DND-41 (cell line): ENCODE measurements at regions not wholly inside any gene's neighbourhood (a gene's known extent, or its start where the extent isn't known, plus 50 kb on each side); places are given as distances from the start of the nearest gene placed in this dataset.

ENCODE experiments used
- ATAC-seq: fragments of 200-7000 bp; cut with Tn5 transposase; 3 replicates; pipeline ENCODE4 v1.9.1; 2021; ENCODE audit warnings: low read depth; ENCODE audit not compliant: insufficient read depth
- DNase-seq: peaks from one replicate; pipeline ENCODE4 v3.0.0-alpha.2; 2020
- H2AFZ ChIP-seq: 2 replicates; pipeline ENCODE4 v1.6.0; 2012; ENCODE audit warnings: low read depth, low read length
- H3K27ac ChIP-seq: 2 replicates; pipeline ENCODE4 v1.5.1; 2012; ENCODE audit warnings: low read length, inconsistent platforms
- H3K27me3 ChIP-seq: fragments of 200-600 bp; sonication (generic); 2 replicates; pipeline ENCODE4 v1.6.0; 2012; ENCODE audit warnings: low read length, mild to moderate bottlenecking, inconsistent platforms; ENCODE audit not compliant: insufficient read depth, poor library complexity
- H3K36me3 ChIP-seq: 2 replicates; pipeline ENCODE4 v1.5.1; 2012; ENCODE audit warnings: low read length, inconsistent platforms; ENCODE audit not compliant: insufficient read depth
- H3K4me1 ChIP-seq: 2 replicates; pipeline ENCODE4 v1.5.1; 2012; ENCODE audit warnings: mild to moderate bottlenecking, low read length; ENCODE audit not compliant: insufficient read depth
- H3K4me2 ChIP-seq: 2 replicates; pipeline ENCODE4 v1.6.0; 2012; ENCODE audit warnings: mild to moderate bottlenecking, moderate library complexity, low read length, inconsistent platforms; ENCODE audit not compliant: insufficient read depth
- H3K4me3 ChIP-seq, 2 experiments: fragments of 200-600 bp in 1 of 2; shearing (Covaris generic) in 1 of 2; 2 replicates each; pipeline ENCODE4 v1.5.1; 2012 to 2016; ENCODE audit warnings: inconsistent platforms in 2 of 2, low read length in 2 of 2, mild to moderate bottlenecking in 2 of 2, low read depth in 1 of 2, moderate library complexity in 1 of 2
- H3K79me2 ChIP-seq: 2 replicates; pipeline ENCODE4 v1.6.0; 2012; ENCODE audit warnings: low read length, inconsistent platforms; ENCODE audit not compliant: insufficient read depth
- H3K9ac ChIP-seq: 2 replicates; pipeline ENCODE4 v1.6.0; 2012; ENCODE audit warnings: low read depth, mild to moderate bottlenecking, inconsistent platforms, low read length, moderate library complexity
- H3K9me3 ChIP-seq: 2 replicates; pipeline ENCODE4 v1.5.1; 2012; ENCODE audit warnings: low read length, moderate library complexity, mild to moderate bottlenecking, inconsistent platforms; ENCODE audit not compliant: insufficient read depth, severe bottlenecking
- H4K20me1 ChIP-seq: 2 replicates; pipeline ENCODE4 v1.6.0; 2012; ENCODE audit warnings: low read length; ENCODE audit not compliant: insufficient read depth
- EZH2 ChIP-seq: IDR thresholded peaks from 3 replicates; pipeline ENCODE4 v1.6.1; 2012; ENCODE audit warnings: borderline replicate concordance, low read depth, mild to moderate bottlenecking, moderate library complexity, low read length, inconsistent platforms; ENCODE audit not compliant: severe bottlenecking
- TF ChIP-seq, protein P1 (sequence below): IDR thresholded peaks from 2 replicates; pipeline ENCODE4 v1.5.1; 2012; ENCODE audit warnings: borderline replicate concordance, low read length, moderate library complexity, mild to moderate bottlenecking; ENCODE audit not compliant: poor library complexity, severe bottlenecking; ENCODE audit errors: extremely low read depth

- H3K27me3 ChIP-seq = no peaks in the 10 kb centered on the region
- no peak overlapping the region for H3K4me2 ChIP-seq
These were observed 607.2 kb downstream of the EFNA5 start for GRCh38 chr5:107063511-107063910.

DNA sequence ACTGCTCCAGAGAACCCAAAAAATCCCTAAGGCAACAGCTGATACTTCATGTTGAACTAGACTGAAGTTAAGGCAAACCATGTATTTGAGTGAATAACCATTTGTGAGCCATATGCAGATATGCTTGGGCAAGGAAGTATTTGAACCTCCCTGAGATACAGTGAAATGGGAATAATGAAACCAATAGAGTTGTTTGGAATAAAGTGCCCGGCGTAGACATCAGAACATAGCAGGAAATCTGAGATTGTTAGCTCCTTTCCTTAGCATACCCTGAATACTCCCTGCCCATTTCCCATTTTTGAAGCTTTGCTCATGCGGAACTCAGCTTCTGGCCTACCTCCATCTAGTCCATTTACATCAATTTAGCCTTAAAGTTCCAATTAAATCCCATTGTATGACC lies 611.9 kb downstream of the EFNA5 start:
- ATAC-seq (no peak), DNase-seq (no peak)
- Histone ChIP-seq H3K27ac (no peak overlapping the region), H2AFZ (no peak overlapping the region), H3K36me3 (no peaks in the 10 kb centered on the region), H3K9ac (no peak overlapping the region), H4K20me1 (no peaks in the 10 kb centered on the region), H3K4me3 (no peak overlapping the region), H3K4me2 (no peak overlapping the region), H3K27me3 (no peaks in the 10 kb centered on the region), H3K79me2 (no peaks in the 10 kb centered on the region), H3K9me3 (no peaks in the 10 kb centered on the region), H3K4me1 (no peaks in the 10 kb centered on the region)
- TF ChIP-seq, protein P1, sequence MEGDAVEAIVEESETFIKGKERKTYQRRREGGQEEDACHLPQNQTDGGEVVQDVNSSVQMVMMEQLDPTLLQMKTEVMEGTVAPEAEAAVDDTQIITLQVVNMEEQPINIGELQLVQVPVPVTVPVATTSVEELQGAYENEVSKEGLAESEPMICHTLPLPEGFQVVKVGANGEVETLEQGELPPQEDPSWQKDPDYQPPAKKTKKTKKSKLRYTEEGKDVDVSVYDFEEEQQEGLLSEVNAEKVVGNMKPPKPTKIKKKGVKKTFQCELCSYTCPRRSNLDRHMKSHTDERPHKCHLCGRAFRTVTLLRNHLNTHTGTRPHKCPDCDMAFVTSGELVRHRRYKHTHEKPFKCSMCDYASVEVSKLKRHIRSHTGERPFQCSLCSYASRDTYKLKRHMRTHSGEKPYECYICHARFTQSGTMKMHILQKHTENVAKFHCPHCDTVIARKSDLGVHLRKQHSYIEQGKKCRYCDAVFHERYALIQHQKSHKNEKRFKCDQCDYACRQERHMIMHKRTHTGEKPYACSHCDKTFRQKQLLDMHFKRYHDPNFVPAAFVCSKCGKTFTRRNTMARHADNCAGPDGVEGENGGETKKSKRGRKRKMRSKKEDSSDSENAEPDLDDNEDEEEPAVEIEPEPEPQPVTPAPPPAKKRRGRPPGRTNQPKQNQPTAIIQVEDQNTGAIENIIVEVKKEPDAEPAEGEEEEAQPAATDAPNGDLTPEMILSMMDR = no peak
- no peak for TF ChIP-seq EZH2

More at GRCh38 chr5:107063511-107063910, 607.2 kb downstream of the EFNA5 start:
- Histone ChIP-seq H3K36me3 (no peaks in the 10 kb centered on the region), H3K79me2 (no peaks in the 10 kb centered on the region), H3K9me3 (no peaks in the 10 kb centered on the region), H2AFZ (no peak overlapping the region), H3K4me1 (no peaks in the 10 kb centered on the region), H3K9ac (no peak overlapping the region), H3K27ac (no peak overlapping the region), H3K4me3 (no peak overlapping the region), H4K20me1 (no peaks in the 10 kb centered on the region)
- ATAC-seq (no peak), DNase-seq (no peak)
- TF ChIP-seq, protein P1 = no peak
- no peak for TF ChIP-seq EZH2

- H3K27ac ChIP-seq = no peak overlapping the region
These were observed 612.5 kb downstream of the EFNA5 start for GRCh38 chr5:107058235-107058634.

More at GRCh38 chr5:107058235-107058634, 612.5 kb downstream of the EFNA5 start:
- Histone ChIP-seq H4K20me1 (no peaks in the 10 kb centered on the region), H3K9me3 (no peaks in the 10 kb centered on the region), H3K9ac (no peak overlapping the region), H2AFZ (no peak overlapping the region), H3K4me1 (no peaks in the 10 kb centered on the region), H3K79me2 (no peaks in the 10 kb centered on the region), H3K27me3 (no peaks in the 10 kb centered on the region), H3K4me2 (no peak overlapping the region), H3K36me3 (no peaks in the 10 kb centered on the region), H3K4me3 (no peak overlapping the region)
- no peak for DNase-seq
- TF ChIP-seq EZH2 = no peak
- TF ChIP-seq, protein P1 = no peak
- ATAC-seq = no peak
